HL-60 (cell line): ENCODE measurements at regions not wholly inside any gene's neighbourhood (a gene's known extent, or its start where the extent isn't known, plus 50 kb on each side); places are given as distances from the start of the nearest gene placed in this dataset.

Experiments
- POLR2AphosphoS5 ChIP-seq: IDR thresholded peaks from 2 replicates; pipeline ENCODE4 v1.6.1; 2012; ENCODE audit warnings: low read depth
- TF ChIP-seq, protein P1 (sequence below): IDR thresholded peaks from one replicate; pipeline ENCODE4 v1.5.1; 2011; ENCODE audit warnings: low read length, control low read depth, inconsistent platforms; ENCODE audit not compliant: insufficient read depth
- TF ChIP-seq, protein P2 (sequence below): IDR thresholded peaks from 2 replicates; pipeline ENCODE4 v1.6.1; 2012; ENCODE audit warnings: low read depth; ENCODE audit not compliant: insufficient replicate concordance

DNA sequence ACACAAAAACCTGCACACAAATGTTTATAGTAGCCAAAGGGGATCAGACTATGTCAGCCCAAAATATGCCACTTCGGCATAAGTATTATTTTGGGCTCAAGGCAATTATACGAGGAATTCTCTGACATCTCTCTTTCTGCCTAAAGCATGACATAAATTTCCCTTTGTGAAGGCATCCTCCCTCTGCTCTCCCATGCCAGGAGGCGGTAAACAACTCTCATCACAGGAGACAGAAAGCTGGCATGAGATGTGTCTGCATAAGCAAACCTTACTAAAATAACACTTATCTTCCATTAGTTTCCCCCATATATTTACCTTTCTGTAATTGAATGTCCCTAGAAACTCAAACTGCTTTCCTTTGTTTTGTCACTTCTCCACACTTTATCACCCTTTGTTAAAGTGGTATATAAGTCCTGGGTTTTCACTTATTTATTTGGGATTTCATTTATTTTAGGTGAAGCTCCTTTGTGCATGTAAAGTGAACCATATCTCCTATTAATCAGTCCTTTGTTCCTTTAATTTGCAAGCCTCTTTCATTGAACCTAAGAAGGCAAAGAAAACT lies 68.3 kb downstream of the LACC1 start:
- TF ChIP-seq, protein P1, sequence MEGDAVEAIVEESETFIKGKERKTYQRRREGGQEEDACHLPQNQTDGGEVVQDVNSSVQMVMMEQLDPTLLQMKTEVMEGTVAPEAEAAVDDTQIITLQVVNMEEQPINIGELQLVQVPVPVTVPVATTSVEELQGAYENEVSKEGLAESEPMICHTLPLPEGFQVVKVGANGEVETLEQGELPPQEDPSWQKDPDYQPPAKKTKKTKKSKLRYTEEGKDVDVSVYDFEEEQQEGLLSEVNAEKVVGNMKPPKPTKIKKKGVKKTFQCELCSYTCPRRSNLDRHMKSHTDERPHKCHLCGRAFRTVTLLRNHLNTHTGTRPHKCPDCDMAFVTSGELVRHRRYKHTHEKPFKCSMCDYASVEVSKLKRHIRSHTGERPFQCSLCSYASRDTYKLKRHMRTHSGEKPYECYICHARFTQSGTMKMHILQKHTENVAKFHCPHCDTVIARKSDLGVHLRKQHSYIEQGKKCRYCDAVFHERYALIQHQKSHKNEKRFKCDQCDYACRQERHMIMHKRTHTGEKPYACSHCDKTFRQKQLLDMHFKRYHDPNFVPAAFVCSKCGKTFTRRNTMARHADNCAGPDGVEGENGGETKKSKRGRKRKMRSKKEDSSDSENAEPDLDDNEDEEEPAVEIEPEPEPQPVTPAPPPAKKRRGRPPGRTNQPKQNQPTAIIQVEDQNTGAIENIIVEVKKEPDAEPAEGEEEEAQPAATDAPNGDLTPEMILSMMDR, result no peak
- no peak for TF ChIP-seq POLR2AphosphoS5
- TF ChIP-seq, protein P2, sequence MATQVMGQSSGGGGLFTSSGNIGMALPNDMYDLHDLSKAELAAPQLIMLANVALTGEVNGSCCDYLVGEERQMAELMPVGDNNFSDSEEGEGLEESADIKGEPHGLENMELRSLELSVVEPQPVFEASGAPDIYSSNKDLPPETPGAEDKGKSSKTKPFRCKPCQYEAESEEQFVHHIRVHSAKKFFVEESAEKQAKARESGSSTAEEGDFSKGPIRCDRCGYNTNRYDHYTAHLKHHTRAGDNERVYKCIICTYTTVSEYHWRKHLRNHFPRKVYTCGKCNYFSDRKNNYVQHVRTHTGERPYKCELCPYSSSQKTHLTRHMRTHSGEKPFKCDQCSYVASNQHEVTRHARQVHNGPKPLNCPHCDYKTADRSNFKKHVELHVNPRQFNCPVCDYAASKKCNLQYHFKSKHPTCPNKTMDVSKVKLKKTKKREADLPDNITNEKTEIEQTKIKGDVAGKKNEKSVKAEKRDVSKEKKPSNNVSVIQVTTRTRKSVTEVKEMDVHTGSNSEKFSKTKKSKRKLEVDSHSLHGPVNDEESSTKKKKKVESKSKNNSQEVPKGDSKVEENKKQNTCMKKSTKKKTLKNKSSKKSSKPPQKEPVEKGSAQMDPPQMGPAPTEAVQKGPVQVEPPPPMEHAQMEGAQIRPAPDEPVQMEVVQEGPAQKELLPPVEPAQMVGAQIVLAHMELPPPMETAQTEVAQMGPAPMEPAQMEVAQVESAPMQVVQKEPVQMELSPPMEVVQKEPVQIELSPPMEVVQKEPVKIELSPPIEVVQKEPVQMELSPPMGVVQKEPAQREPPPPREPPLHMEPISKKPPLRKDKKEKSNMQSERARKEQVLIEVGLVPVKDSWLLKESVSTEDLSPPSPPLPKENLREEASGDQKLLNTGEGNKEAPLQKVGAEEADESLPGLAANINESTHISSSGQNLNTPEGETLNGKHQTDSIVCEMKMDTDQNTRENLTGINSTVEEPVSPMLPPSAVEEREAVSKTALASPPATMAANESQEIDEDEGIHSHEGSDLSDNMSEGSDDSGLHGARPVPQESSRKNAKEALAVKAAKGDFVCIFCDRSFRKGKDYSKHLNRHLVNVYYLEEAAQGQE, result no peak
